ENCODE measurements at regions not wholly inside any gene's neighbourhood (a gene's known extent, or its start where the extent isn't known, plus 50 kb on each side); places are given as distances from the start of the nearest gene placed in this dataset.
A peak's percentile ranks its signal among the peaks of the same experiment; 100 is the strongest.

- H3K9me3 ChIP-seq (replicated peaks; ENCODE audit: insufficient read depth, low read length) = no peaks in the 10 kb centered on the region
- H3K4me2 ChIP-seq (ENCODE audit: low read depth, low read length) = peak overlapping the region; percentile 83; the same call in 1 of the 2 replicates
- no peak for DNase-seq
- H3K4me1 ChIP-seq (ENCODE audit: low read length) = peaks cover 11% of the 10 kb centered on the region; the same call in 1 of the 2 replicates
- peak overlapping the region; percentile 95; the same call in 1 of the 2 replicates for H3K9ac ChIP-seq (ENCODE audit: low read length)
- H3K27me3 ChIP-seq (replicated peaks; ENCODE audit: insufficient read depth, low read length) = no peaks in the 10 kb centered on the region
- TF ChIP-seq, protein P1, sequence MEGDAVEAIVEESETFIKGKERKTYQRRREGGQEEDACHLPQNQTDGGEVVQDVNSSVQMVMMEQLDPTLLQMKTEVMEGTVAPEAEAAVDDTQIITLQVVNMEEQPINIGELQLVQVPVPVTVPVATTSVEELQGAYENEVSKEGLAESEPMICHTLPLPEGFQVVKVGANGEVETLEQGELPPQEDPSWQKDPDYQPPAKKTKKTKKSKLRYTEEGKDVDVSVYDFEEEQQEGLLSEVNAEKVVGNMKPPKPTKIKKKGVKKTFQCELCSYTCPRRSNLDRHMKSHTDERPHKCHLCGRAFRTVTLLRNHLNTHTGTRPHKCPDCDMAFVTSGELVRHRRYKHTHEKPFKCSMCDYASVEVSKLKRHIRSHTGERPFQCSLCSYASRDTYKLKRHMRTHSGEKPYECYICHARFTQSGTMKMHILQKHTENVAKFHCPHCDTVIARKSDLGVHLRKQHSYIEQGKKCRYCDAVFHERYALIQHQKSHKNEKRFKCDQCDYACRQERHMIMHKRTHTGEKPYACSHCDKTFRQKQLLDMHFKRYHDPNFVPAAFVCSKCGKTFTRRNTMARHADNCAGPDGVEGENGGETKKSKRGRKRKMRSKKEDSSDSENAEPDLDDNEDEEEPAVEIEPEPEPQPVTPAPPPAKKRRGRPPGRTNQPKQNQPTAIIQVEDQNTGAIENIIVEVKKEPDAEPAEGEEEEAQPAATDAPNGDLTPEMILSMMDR (IDR thresholded peaks at IDR 0.05; ENCODE audit: low read length) = no peak
- TF ChIP-seq EZH2phosphoT487 (IDR thresholded peaks at IDR 0.05; ENCODE audit: low read length) (no peak), EZH2 (optimal IDR thresholded peaks at IDR 0.05; ENCODE audit: low read depth, low read length) (no peak)
- H4K20me1 ChIP-seq (ENCODE audit: insufficient read depth, low read length) = no peaks in the 10 kb centered on the region
- H3K36me3 ChIP-seq (replicated peaks; ENCODE audit: insufficient read depth, low read length) = no peaks in the 10 kb centered on the region
- H3F3A ChIP-seq (ENCODE audit: insufficient read depth, low read length) = peaks cover 24% of the 10 kb centered on the region
- no peak overlapping the region for H3K4me3 ChIP-seq (ENCODE audit: low read length)
- no peaks in the 10 kb centered on the region for H3K9me2 ChIP-seq (replicated peaks; ENCODE audit: insufficient read depth, low read length)
- H3K27ac ChIP-seq (ENCODE audit: low read length) = peak overlapping the region; percentile 100; the same call in 1 of the 2 replicates
- no peaks in the 10 kb centered on the region for H3K79me2 ChIP-seq (ENCODE audit: low read length)
- no peak overlapping the region for H2AFZ ChIP-seq (ENCODE audit: low read length)
Measured at GRCh38 chr13:33544308-33544707, 258.8 kb upstream of the STARD13 start.

- no peaks in the 10 kb centered on the region for H3K9me2 ChIP-seq (replicated peaks; ENCODE audit: insufficient read depth, low read length)
- peaks cover 24% of the 10 kb centered on the region for H3F3A ChIP-seq (ENCODE audit: insufficient read depth, low read length)
- H4K20me1 ChIP-seq (ENCODE audit: insufficient read depth, low read length) = no peaks in the 10 kb centered on the region
- H3K9ac ChIP-seq (ENCODE audit: low read length) = no peak overlapping the region
- no peaks in the 10 kb centered on the region for H3K9me3 ChIP-seq (replicated peaks; ENCODE audit: insufficient read depth, low read length)
- H3K79me2 ChIP-seq (ENCODE audit: low read length) = no peaks in the 10 kb centered on the region
- H3K4me2 ChIP-seq (ENCODE audit: low read depth, low read length) = no peak overlapping the region
- DNase-seq = no peak
- no peak overlapping the region for H3K4me3 ChIP-seq (ENCODE audit: low read length)
- H3K27ac ChIP-seq (ENCODE audit: low read length) = no peak overlapping the region
- H3K27me3 ChIP-seq (replicated peaks; ENCODE audit: insufficient read depth, low read length) = no peaks in the 10 kb centered on the region
- H3K36me3 ChIP-seq (replicated peaks; ENCODE audit: insufficient read depth, low read length) = no peaks in the 10 kb centered on the region
- TF ChIP-seq EZH2phosphoT487 (IDR thresholded peaks at IDR 0.05; ENCODE audit: low read length) (no peak), EZH2 (optimal IDR thresholded peaks at IDR 0.05; ENCODE audit: low read depth, low read length) (no peak)
- TF ChIP-seq, protein P1 (IDR thresholded peaks at IDR 0.05; ENCODE audit: low read length) = no peak
- H2AFZ ChIP-seq (ENCODE audit: low read length) = no peak overlapping the region
- H3K4me1 ChIP-seq (ENCODE audit: low read length) = peaks cover 11% of the 10 kb centered on the region; the same call in 1 of the 2 replicates
Measured at GRCh38 chr13:33545492-33545891, 259.9 kb upstream of the STARD13 start.

GRCh38 chr13:33547035-33547434 is 261.5 kb upstream of the STARD13 start:
- no peak overlapping the region for H3K9ac ChIP-seq (ENCODE audit: low read length)
- no peaks in the 10 kb centered on the region for H3K27me3 ChIP-seq (replicated peaks; ENCODE audit: insufficient read depth, low read length)
- H3K4me2 ChIP-seq (ENCODE audit: low read depth, low read length) = no peak overlapping the region
- TF ChIP-seq, protein P1 (IDR thresholded peaks at IDR 0.05; ENCODE audit: low read length) = no peak
- no peak for TF ChIP-seq EZH2phosphoT487 (IDR thresholded peaks at IDR 0.05; ENCODE audit: low read length)
- no peak for TF ChIP-seq EZH2 (optimal IDR thresholded peaks at IDR 0.05; ENCODE audit: low read depth, low read length)
- peaks cover 11% of the 10 kb centered on the region; the same call in 1 of the 2 replicates for H3K4me1 ChIP-seq (ENCODE audit: low read length)
- H3K9me2 ChIP-seq (replicated peaks; ENCODE audit: insufficient read depth, low read length) = no peaks in the 10 kb centered on the region
- no peak for DNase-seq
- H4K20me1 ChIP-seq (ENCODE audit: insufficient read depth, low read length) = no peaks in the 10 kb centered on the region
- H3K4me3 ChIP-seq (ENCODE audit: low read length) = no peak overlapping the region
- no peak overlapping the region for H3K27ac ChIP-seq (ENCODE audit: low read length)
- no peaks in the 10 kb centered on the region for H3K9me3 ChIP-seq (replicated peaks; ENCODE audit: insufficient read depth, low read length)
- no peaks in the 10 kb centered on the region for H3K36me3 ChIP-seq (replicated peaks; ENCODE audit: insufficient read depth, low read length)
- no peak overlapping the region for H2AFZ ChIP-seq (ENCODE audit: low read length)
- no peaks in the 10 kb centered on the region for H3K79me2 ChIP-seq (ENCODE audit: low read length)
- H3F3A ChIP-seq (ENCODE audit: insufficient read depth, low read length) = peaks cover 17% of the 10 kb centered on the region
